ENCODE measurements at regions not wholly inside any gene's neighbourhood (a gene's known extent, or its start where the extent isn't known, plus 50 kb on each side); places are given as distances from the start of the nearest gene placed in this dataset.
A peak's percentile ranks its signal among the peaks of the same experiment; 100 is the strongest.

DNA sequence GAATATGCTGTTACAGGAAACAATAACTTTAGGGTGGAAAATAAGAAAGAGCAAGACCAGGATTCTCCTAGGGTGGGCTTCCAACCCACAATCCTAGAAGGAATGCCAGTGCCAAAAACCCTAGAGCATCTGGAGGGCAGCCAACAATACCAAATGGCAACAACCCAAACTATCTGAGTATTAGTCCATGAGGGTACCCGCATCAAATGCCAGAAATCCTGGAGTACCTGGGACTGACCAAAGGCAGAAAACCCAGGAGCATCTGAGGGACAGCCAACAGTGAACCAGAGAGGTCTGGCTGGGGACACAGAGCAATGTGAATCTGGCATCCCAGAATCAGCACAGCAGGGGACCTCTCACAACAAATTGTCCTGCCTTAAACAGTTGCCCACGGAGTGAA, 126.3 kb downstream of the SCG2 start:
- no peak overlapping the region for H3K4me2 ChIP-seq (ENCODE audit: low read length)
- DNase-seq (no peak), ATAC-seq (no peak)
- BruUV-seq (replicated peaks), result no TSS peak
- no peaks in the 10 kb centered on the region for H3K79me2 ChIP-seq (ENCODE audit: low read length)
- H3K9ac ChIP-seq (ENCODE audit: low read length), result no peak overlapping the region
- no peaks in the 10 kb centered on the region for H3K4me1 ChIP-seq (ENCODE audit: insufficient read depth, low read length)
- no peak overlapping the region for H2AFZ ChIP-seq (ENCODE audit: low read length)
- no peaks in the 10 kb centered on the region for H3K27me3 ChIP-seq (ENCODE audit: low read length)
- POLR2A ChIA-PET (ENCODE audit: unreplicated experiment), result no interaction called here
- no peak overlapping the region for H3K27ac ChIP-seq (ENCODE audit: low read length)
- no peaks in the 10 kb centered on the region for H3K9me3 ChIP-seq (ENCODE audit: low read length)
- no peaks in the 10 kb centered on the region for H3F3A ChIP-seq (ENCODE audit: low read length, unreplicated experiment)
- no peak overlapping the region for H3K4me3 ChIP-seq (ENCODE audit: low read length)
- intact Hi-C loops (cut with micrococcal nuclease), result no loop called here
- H4K20me1 ChIP-seq (ENCODE audit: low read length), result no peaks in the 10 kb centered on the region
- TF ChIP-seq, protein P1, sequence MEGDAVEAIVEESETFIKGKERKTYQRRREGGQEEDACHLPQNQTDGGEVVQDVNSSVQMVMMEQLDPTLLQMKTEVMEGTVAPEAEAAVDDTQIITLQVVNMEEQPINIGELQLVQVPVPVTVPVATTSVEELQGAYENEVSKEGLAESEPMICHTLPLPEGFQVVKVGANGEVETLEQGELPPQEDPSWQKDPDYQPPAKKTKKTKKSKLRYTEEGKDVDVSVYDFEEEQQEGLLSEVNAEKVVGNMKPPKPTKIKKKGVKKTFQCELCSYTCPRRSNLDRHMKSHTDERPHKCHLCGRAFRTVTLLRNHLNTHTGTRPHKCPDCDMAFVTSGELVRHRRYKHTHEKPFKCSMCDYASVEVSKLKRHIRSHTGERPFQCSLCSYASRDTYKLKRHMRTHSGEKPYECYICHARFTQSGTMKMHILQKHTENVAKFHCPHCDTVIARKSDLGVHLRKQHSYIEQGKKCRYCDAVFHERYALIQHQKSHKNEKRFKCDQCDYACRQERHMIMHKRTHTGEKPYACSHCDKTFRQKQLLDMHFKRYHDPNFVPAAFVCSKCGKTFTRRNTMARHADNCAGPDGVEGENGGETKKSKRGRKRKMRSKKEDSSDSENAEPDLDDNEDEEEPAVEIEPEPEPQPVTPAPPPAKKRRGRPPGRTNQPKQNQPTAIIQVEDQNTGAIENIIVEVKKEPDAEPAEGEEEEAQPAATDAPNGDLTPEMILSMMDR (conservative IDR thresholded peaks at IDR 0.05; ENCODE audit: low read depth, low read length), result no peak
- TF ChIP-seq EZH2phosphoT487 (IDR thresholded peaks at IDR 0.05; ENCODE audit: borderline replicate concordance, low read length), result no peak
- no peak for TF ChIP-seq EZH2 (IDR thresholded peaks at IDR 0.05; ENCODE audit: low read length, unreplicated experiment)
- no peaks in the 10 kb centered on the region for H3K9me2 ChIP-seq (replicated peaks; ENCODE audit: low read length)
- CTCF ChIA-PET, result no interaction called here
- no peaks in the 10 kb centered on the region for H3K36me3 ChIP-seq (ENCODE audit: low read depth, low read length)

DNA sequence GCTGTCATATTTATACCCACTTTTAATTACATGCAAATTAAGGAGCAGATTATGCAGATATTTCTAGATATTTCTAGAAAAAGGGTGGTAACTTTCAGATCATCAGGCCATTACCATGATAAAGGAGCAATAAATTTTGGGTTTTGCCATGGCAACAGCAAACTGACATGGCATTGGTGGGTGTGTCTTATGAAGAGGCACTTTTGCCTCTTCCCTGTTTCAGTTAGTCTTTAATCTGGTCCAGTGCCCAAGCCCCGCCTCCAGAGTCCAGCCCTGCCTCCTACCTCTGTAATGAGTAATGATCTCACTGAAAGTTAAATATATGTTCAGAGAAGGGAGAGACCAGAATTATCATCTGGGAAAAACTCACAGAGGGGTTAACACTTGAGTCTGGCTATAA, 124.8 kb downstream of the SCG2 start:
- Histone ChIP-seq H3K9me3 (ENCODE audit: low read length) (no peaks in the 10 kb centered on the region), H3K9me2 (replicated peaks; ENCODE audit: low read length) (no peaks in the 10 kb centered on the region), H3K79me2 (ENCODE audit: low read length) (no peaks in the 10 kb centered on the region), H3K27me3 (ENCODE audit: low read length) (no peaks in the 10 kb centered on the region), H4K20me1 (ENCODE audit: low read length) (no peaks in the 10 kb centered on the region), H3K4me2 (ENCODE audit: low read length) (no peak overlapping the region), H3K4me3 (ENCODE audit: low read length) (no peak overlapping the region), H3K36me3 (ENCODE audit: low read depth, low read length) (no peaks in the 10 kb centered on the region), H3K4me1 (ENCODE audit: insufficient read depth, low read length) (no peaks in the 10 kb centered on the region), H3F3A (ENCODE audit: low read length, unreplicated experiment) (no peaks in the 10 kb centered on the region), H3K27ac (ENCODE audit: low read length) (no peak overlapping the region), H2AFZ (ENCODE audit: low read length) (no peak overlapping the region), H3K9ac (ENCODE audit: low read length) (no peak overlapping the region)
- ATAC-seq (peak; percentile 38; the same call in 1 of the 2 replicates), DNase-seq (peak; percentile 45)
- POLR2A ChIA-PET (ENCODE audit: unreplicated experiment), result no interaction called here
- BruUV-seq (replicated peaks), result no TSS peak
- intact Hi-C loops (cut with micrococcal nuclease), result no loop called here
- CTCF ChIA-PET, result no interaction called here
- no peak for TF ChIP-seq EZH2phosphoT487 (IDR thresholded peaks at IDR 0.05; ENCODE audit: borderline replicate concordance, low read length)
- TF ChIP-seq, protein P1 (conservative IDR thresholded peaks at IDR 0.05; ENCODE audit: low read depth, low read length), result no peak
- TF ChIP-seq EZH2 (IDR thresholded peaks at IDR 0.05; ENCODE audit: low read length, unreplicated experiment), result no peak

DNA sequence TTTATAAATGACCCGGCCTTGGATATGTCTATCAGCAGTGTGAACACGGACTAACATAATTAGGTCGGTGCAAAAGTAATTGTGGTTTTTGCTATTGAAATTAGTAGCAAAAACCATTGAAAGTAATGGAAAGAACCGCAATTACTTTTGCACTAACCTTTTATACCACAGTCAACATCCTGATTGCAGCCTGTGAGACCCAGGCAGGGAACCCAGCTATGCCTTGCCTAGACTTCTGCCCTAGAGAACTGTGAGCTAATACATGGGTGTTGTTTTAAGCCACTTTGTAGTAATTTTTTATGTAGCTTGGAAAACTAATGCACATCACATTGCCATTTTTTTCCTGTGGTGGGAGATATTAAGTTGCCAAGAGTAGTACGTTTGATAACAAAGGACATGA, 120.7 kb downstream of the SCG2 start:
- intact Hi-C loops (cut with micrococcal nuclease), result no loop called here
- Histone ChIP-seq H3K9me2 (replicated peaks; ENCODE audit: low read length) (no peaks in the 10 kb centered on the region), H3K9me3 (ENCODE audit: low read length) (no peaks in the 10 kb centered on the region), H3K4me2 (ENCODE audit: low read length) (no peak overlapping the region), H3K79me2 (ENCODE audit: low read length) (no peaks in the 10 kb centered on the region), H3K27me3 (ENCODE audit: low read length) (no peaks in the 10 kb centered on the region), H3K4me3 (ENCODE audit: low read length) (no peak overlapping the region), H3K27ac (ENCODE audit: low read length) (no peak overlapping the region), H3K9ac (ENCODE audit: low read length) (no peak overlapping the region), H4K20me1 (ENCODE audit: low read length) (no peaks in the 10 kb centered on the region), H2AFZ (ENCODE audit: low read length) (no peak overlapping the region), H3K36me3 (ENCODE audit: low read depth, low read length) (no peaks in the 10 kb centered on the region), H3F3A (ENCODE audit: low read length, unreplicated experiment) (no peaks in the 10 kb centered on the region), H3K4me1 (ENCODE audit: insufficient read depth, low read length) (no peaks in the 10 kb centered on the region)
- CTCF ChIA-PET, result no interaction called here
- BruUV-seq (replicated peaks), result no TSS peak
- ATAC-seq (no peak), DNase-seq (no peak)
- POLR2A ChIA-PET (ENCODE audit: unreplicated experiment), result no interaction called here
- TF ChIP-seq, protein P1 (conservative IDR thresholded peaks at IDR 0.05; ENCODE audit: low read depth, low read length), result no peak
- no peak for TF ChIP-seq EZH2 (IDR thresholded peaks at IDR 0.05; ENCODE audit: low read length, unreplicated experiment)
- no peak for TF ChIP-seq EZH2phosphoT487 (IDR thresholded peaks at IDR 0.05; ENCODE audit: borderline replicate concordance, low read length)

Measured in PC-3 (cell line).